Loucy (cell line): ENCODE measurements at regions not wholly inside any gene's neighbourhood (a gene's known extent, or its start where the extent isn't known, plus 50 kb on each side); places are given as distances from the start of the nearest gene placed in this dataset.
"Not testable (repeated sequence)": the region's sequence is repeated elsewhere in the genome, so short reads cannot be mapped to it uniquely, and the experiment has no call there.

Experiments
- H2AFZ ChIP-seq: fragments of 200-600 bp; sonication (generic); 2 replicates; pipeline ENCODE4 v1.6.0; 2016; ENCODE audit warnings: antibody characterized with exemption, mild to moderate bottlenecking, low read length, moderate library complexity
- H3F3A ChIP-seq: fragments of 200-600 bp; 2 replicates; pipeline ENCODE4 v1.6.0; 2016; ENCODE audit warnings: antibody characterized with exemption, low read depth, mild to moderate bottlenecking
- H3K27me3 ChIP-seq: fragments of 200-600 bp; sonication (generic); 2 replicates; pipeline ENCODE4 v1.6.1; 2014; ENCODE audit warnings: low read length, mild to moderate bottlenecking; ENCODE audit not compliant: insufficient read depth, poor library complexity, severe bottlenecking
- H3K36me3 ChIP-seq: fragments of 200-600 bp; sonication (generic); 2 replicates; pipeline ENCODE4 v1.6.1; 2016; ENCODE audit warnings: low read length; ENCODE audit not compliant: insufficient read depth
- H3K4me1 ChIP-seq: fragments of 200-600 bp; sonication (generic); 2 replicates; pipeline ENCODE4 v1.5.1; 2014; ENCODE audit warnings: low read length, mild to moderate bottlenecking; ENCODE audit not compliant: insufficient read depth, poor library complexity, severe bottlenecking
- H3K4me2 ChIP-seq: fragments of 200-600 bp; sonication (generic); 2 replicates; pipeline ENCODE4 v1.6.0; 2014; ENCODE audit warnings: antibody characterized with exemption, low read length, low read depth, mild to moderate bottlenecking; ENCODE audit not compliant: poor library complexity, severe bottlenecking
- H3K4me3 ChIP-seq: fragments of 200-600 bp; sonication (generic); 2 replicates; pipeline ENCODE4 v1.5.1; 2014; ENCODE audit warnings: low read length, mild to moderate bottlenecking, mixed read lengths; ENCODE audit not compliant: poor library complexity, severe bottlenecking
- H3K79me2 ChIP-seq: fragments of 200-600 bp; sonication (generic); 2 replicates; pipeline ENCODE4 v1.6.1; 2014; ENCODE audit warnings: low read length; ENCODE audit not compliant: insufficient read depth
- H3K9ac ChIP-seq: fragments of 200-600 bp; sonication (generic); 2 replicates; pipeline ENCODE4 v1.6.0; 2014; ENCODE audit warnings: mild to moderate bottlenecking, low read depth, low read length, moderate library complexity; ENCODE audit not compliant: poor library complexity, severe bottlenecking
- H3K9me2 ChIP-seq: fragments of 200-600 bp; sonication (generic); replicated peaks from 2 replicates; pipeline ENCODE4 v1.6.1; 2016; ENCODE audit warnings: low read depth, low read length, mixed read lengths
- H3K9me3 ChIP-seq: fragments of 200-600 bp; sonication (generic); 2 replicates; pipeline ENCODE4 v1.6.1; 2014; ENCODE audit warnings: mild to moderate bottlenecking, antibody characterized with exemption, low read length, low read depth; ENCODE audit not compliant: insufficient read depth
- H4K20me1 ChIP-seq: fragments of 200-600 bp; sonication (generic); 2 replicates; pipeline ENCODE4 v1.6.0; 2014; ENCODE audit warnings: antibody characterized with exemption, low read length, mild to moderate bottlenecking; ENCODE audit not compliant: insufficient read depth, poor library complexity, severe bottlenecking

- H3K9ac ChIP-seq, H3K27me3 ChIP-seq, H3F3A ChIP-seq, H3K79me2 ChIP-seq, H3K4me3 ChIP-seq, H2AFZ ChIP-seq, H3K36me3 ChIP-seq, H3K9me2 ChIP-seq, H3K4me1 ChIP-seq, H4K20me1 ChIP-seq, H3K4me2 ChIP-seq, H3K9me3 ChIP-seq: not testable (repeated sequence)
These were observed 240.3 kb upstream of the NPAP1 start for GRCh38 chr15:24435075-24435820.

- H3K79me2 ChIP-seq, H3K4me1 ChIP-seq, H3K9me3 ChIP-seq, H4K20me1 ChIP-seq, H3K4me2 ChIP-seq, H3K9me2 ChIP-seq, H3K9ac ChIP-seq, H3K36me3 ChIP-seq, H3K4me3 ChIP-seq, H3F3A ChIP-seq, H2AFZ ChIP-seq, H3K27me3 ChIP-seq: not testable (repeated sequence)
These were observed 238.3 kb upstream of the NPAP1 start for GRCh38 chr15:24437270-24437669.

GRCh38 chr15:24437735-24438134 is 237.8 kb upstream of the NPAP1 start:
- not testable (repeated sequence) for H3K9me2 ChIP-seq, H3K9me3 ChIP-seq, H3K4me2 ChIP-seq, H3K27me3 ChIP-seq, H4K20me1 ChIP-seq, H3K4me3 ChIP-seq, H3K79me2 ChIP-seq, H3K9ac ChIP-seq, H3F3A ChIP-seq, H3K36me3 ChIP-seq, H2AFZ ChIP-seq, H3K4me1 ChIP-seq

- not testable (repeated sequence) for H3K9ac ChIP-seq, H3K79me2 ChIP-seq, H3K36me3 ChIP-seq, H3K4me2 ChIP-seq, H2AFZ ChIP-seq, H3F3A ChIP-seq, H3K27me3 ChIP-seq, H3K4me3 ChIP-seq, H3K9me3 ChIP-seq, H3K4me1 ChIP-seq, H3K9me2 ChIP-seq, H4K20me1 ChIP-seq
These were observed 198.2 kb upstream of the NPAP1 start for GRCh38 chr15:24477107-24478025.

- not testable (repeated sequence) for H3F3A ChIP-seq, H3K4me1 ChIP-seq, H3K9ac ChIP-seq, H3K36me3 ChIP-seq, H3K79me2 ChIP-seq, H3K9me2 ChIP-seq, H3K4me3 ChIP-seq, H3K27me3 ChIP-seq, H4K20me1 ChIP-seq, H3K9me3 ChIP-seq, H3K4me2 ChIP-seq, H2AFZ ChIP-seq
These were observed 189.5 kb upstream of the NPAP1 start for GRCh38 chr15:24485885-24486567.

- H3K4me3 ChIP-seq, H3K9me2 ChIP-seq, H3K9ac ChIP-seq, H3K9me3 ChIP-seq, H3F3A ChIP-seq, H3K4me2 ChIP-seq, H2AFZ ChIP-seq, H3K4me1 ChIP-seq, H3K79me2 ChIP-seq, H3K36me3 ChIP-seq, H3K27me3 ChIP-seq, H4K20me1 ChIP-seq: not testable (repeated sequence)
These were observed 187.2 kb upstream of the NPAP1 start for GRCh38 chr15:24488164-24488907.

GRCh38 chr15:24505216-24505615 is 170.4 kb upstream of the NPAP1 start:
- H3K9me3 ChIP-seq, H4K20me1 ChIP-seq, H3K79me2 ChIP-seq, H3K9me2 ChIP-seq, H3K9ac ChIP-seq, H3K36me3 ChIP-seq, H3K4me3 ChIP-seq, H3K4me1 ChIP-seq, H3F3A ChIP-seq, H3K27me3 ChIP-seq, H3K4me2 ChIP-seq, H2AFZ ChIP-seq: not testable (repeated sequence)
